Karpas-422 (cell line): ENCODE measurements at regions not wholly inside any gene's neighbourhood (a gene's known extent, or its start where the extent isn't known, plus 50 kb on each side); places are given as distances from the start of the nearest gene placed in this dataset.

Source experiments
- DNase-seq: peaks from one replicate; pipeline ENCODE4 v3.0.0-alpha.2; 2015
- H2AFZ ChIP-seq: fragments of 200-600 bp; sonication (generic); 2 replicates; pipeline ENCODE4 v1.6.1; 2014; ENCODE audit warnings: antibody characterized with exemption, low read length, mixed read lengths
- H3K27ac ChIP-seq: fragments of 200-600 bp; sonication (generic); 2 replicates; pipeline ENCODE4 v1.5.1; 2014; ENCODE audit warnings: mild to moderate bottlenecking, low read length, moderate library complexity
- H3K27me3 ChIP-seq: fragments of 200-600 bp; sonication (generic); 2 replicates; pipeline ENCODE4 v1.6.1; 2014; ENCODE audit warnings: low read length, mixed read lengths
- H3K36me3 ChIP-seq: fragments of 200-600 bp; sonication (generic); 2 replicates; pipeline ENCODE4 v1.6.1; 2014; ENCODE audit warnings: low read length, mixed read lengths; ENCODE audit not compliant: insufficient read depth
- H3K4me1 ChIP-seq: fragments of 200-600 bp; sonication (generic); 2 replicates; pipeline ENCODE4 v1.6.1; 2014; ENCODE audit warnings: mild to moderate bottlenecking, low read length, mixed read lengths
- H3K4me2 ChIP-seq: fragments of 200-600 bp; sonication (generic); 2 replicates; pipeline ENCODE4 v1.6.1; 2014; ENCODE audit warnings: low read length, low read depth, mild to moderate bottlenecking; ENCODE audit not compliant: poor library complexity, severe bottlenecking
- H3K4me3 ChIP-seq: fragments of 200-600 bp; sonication (generic); 2 replicates; pipeline ENCODE4 v1.5.1; 2014; ENCODE audit warnings: mild to moderate bottlenecking, antibody characterized with exemption, low read length, mixed read lengths
- H3K79me2 ChIP-seq: fragments of 200-600 bp; sonication (generic); 2 replicates; pipeline ENCODE4 v1.6.1; 2014; ENCODE audit warnings: mild to moderate bottlenecking, low read length, mixed read lengths
- H3K9ac ChIP-seq: fragments of 200-600 bp; sonication (generic); 2 replicates; pipeline ENCODE4 v1.6.0; 2014; ENCODE audit warnings: low read length
- H3K9me2 ChIP-seq: fragments of 200-600 bp; sonication (generic), shearing (Covaris generic); replicated peaks from 2 replicates; pipeline ENCODE4 v1.6.0; 2014; ENCODE audit warnings: mild to moderate bottlenecking, low read length, moderate library complexity; ENCODE audit not compliant: insufficient read depth
- H3K9me3 ChIP-seq: fragments of 300-700, 200-600 bp; sonication (generic); 2 replicates; pipeline ENCODE4 v1.6.1; 2014; ENCODE audit warnings: low read length, mixed read lengths
- H4K20me1 ChIP-seq: fragments of 200-600 bp; sonication (generic); 2 replicates; pipeline ENCODE4 v1.6.1; 2014; ENCODE audit warnings: mild to moderate bottlenecking, antibody characterized with exemption, low read length, low read depth; ENCODE audit not compliant: insufficient read depth

- Histone ChIP-seq H3K4me1 (no peaks in the 10 kb centered on the region), H3K79me2 (no peaks in the 10 kb centered on the region), H3K36me3 (no peaks in the 10 kb centered on the region), H3K9me2 (no peaks in the 10 kb centered on the region), H4K20me1 (no peaks in the 10 kb centered on the region), H2AFZ (no peak overlapping the region), H3K27me3 (no peaks in the 10 kb centered on the region), H3K27ac (no peak overlapping the region), H3K9ac (no peak overlapping the region), H3K4me3 (no peak overlapping the region), H3K4me2 (no peak overlapping the region), H3K9me3 (no peaks in the 10 kb centered on the region)
- no peak for DNase-seq
Observed at GRCh38 chr11:115705200-115705599, 201.0 kb upstream of the CADM1 start.

DNA sequence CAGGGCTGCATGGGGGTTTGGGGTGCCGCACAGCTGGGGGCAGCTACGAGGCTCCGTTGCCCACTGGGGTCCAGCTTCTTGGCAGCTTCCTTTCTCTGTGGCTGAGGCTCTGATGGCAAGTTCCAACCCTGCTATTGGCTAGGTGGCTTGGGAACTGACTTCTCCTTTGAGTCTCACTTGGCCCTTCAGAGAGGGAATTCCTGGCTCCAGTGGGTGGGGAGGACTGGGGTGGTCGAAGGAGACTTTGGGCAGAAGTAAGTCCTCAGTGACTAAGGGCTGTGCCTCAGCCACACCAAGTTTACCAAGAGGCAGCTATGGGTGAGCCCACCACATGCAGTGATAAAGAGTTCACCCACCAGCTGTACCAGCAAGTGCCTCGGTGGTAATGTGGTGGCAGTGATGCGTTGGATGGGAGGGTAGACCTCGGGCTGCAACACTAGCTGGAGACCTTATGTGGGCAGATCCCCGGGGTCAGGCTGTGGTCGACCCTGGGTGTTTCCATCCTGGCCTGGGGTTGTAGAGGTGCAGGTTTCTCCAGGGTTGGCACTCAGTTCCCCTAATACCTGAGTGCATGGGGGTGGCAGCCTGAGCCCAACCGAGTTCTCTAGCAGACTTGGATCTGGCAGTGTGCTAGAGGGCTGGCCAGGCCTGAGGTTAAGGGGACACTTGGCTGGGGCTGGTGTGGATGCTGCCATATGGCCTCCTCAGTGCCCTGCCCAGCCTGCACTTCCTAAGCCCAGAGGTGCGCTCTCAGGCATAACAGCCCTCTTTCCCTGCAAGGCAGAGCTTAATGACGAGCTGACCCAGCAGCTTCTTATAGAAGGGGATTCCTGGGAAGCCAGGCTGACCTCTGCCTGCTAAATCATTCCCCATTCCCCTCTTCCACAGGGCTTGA, 197.0 kb upstream of the CADM1 start:
- Histone ChIP-seq H3K79me2 (no peaks in the 10 kb centered on the region), H3K9me3 (no peaks in the 10 kb centered on the region), H3K27ac (no peak overlapping the region), H3K4me2 (no peak overlapping the region), H3K9ac (no peak overlapping the region), H3K4me3 (no peak overlapping the region), H3K4me1 (no peaks in the 10 kb centered on the region), H3K9me2 (no peaks in the 10 kb centered on the region), H3K27me3 (no peaks in the 10 kb centered on the region), H2AFZ (no peak overlapping the region), H4K20me1 (no peaks in the 10 kb centered on the region), H3K36me3 (no peaks in the 10 kb centered on the region)
- no peak for DNase-seq

DNA sequence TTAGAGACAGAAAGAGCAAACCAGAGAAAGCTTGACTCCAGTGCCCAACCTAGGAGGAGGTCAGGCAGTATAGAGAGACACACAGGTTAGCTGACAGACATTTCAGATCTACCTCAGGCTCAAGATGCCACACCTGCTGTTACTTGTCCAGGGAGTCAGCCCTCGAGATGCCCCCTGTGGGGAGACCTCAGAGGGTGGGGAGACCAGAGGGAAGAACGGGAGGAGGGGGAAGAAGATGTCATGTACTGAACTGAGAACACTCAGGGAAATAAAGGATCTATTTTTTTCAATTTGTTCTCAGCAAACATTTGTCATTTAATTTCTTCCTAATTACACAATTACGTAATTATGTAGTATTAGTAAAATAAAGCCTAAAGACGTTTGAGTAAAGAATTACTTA, 196.3 kb upstream of the CADM1 start:
- Histone ChIP-seq H3K27ac (no peak overlapping the region), H4K20me1 (no peaks in the 10 kb centered on the region), H3K27me3 (no peaks in the 10 kb centered on the region), H3K9me2 (no peaks in the 10 kb centered on the region), H3K36me3 (no peaks in the 10 kb centered on the region), H3K4me2 (no peak overlapping the region), H2AFZ (no peak overlapping the region), H3K79me2 (no peaks in the 10 kb centered on the region), H3K4me3 (no peak overlapping the region), H3K9me3 (no peaks in the 10 kb centered on the region), H3K9ac (no peak overlapping the region), H3K4me1 (no peaks in the 10 kb centered on the region)
- DNase-seq: no peak

GRCh38 chr11:115699733-115700132, 195.5 kb upstream of the CADM1 start:
- no peak overlapping the region for H3K9ac ChIP-seq
- no peaks in the 10 kb centered on the region for H3K9me2 ChIP-seq
- no peaks in the 10 kb centered on the region for H3K79me2 ChIP-seq
- H3K27me3 ChIP-seq: no peaks in the 10 kb centered on the region
- no peaks in the 10 kb centered on the region for H3K9me3 ChIP-seq
- H3K4me3 ChIP-seq: no peak overlapping the region
- no peak overlapping the region for H3K27ac ChIP-seq
- no peak overlapping the region for H3K4me2 ChIP-seq
- H4K20me1 ChIP-seq: no peaks in the 10 kb centered on the region
- H3K4me1 ChIP-seq: no peaks in the 10 kb centered on the region
- no peaks in the 10 kb centered on the region for H3K36me3 ChIP-seq
- no peak for DNase-seq
- H2AFZ ChIP-seq: no peak overlapping the region

DNA sequence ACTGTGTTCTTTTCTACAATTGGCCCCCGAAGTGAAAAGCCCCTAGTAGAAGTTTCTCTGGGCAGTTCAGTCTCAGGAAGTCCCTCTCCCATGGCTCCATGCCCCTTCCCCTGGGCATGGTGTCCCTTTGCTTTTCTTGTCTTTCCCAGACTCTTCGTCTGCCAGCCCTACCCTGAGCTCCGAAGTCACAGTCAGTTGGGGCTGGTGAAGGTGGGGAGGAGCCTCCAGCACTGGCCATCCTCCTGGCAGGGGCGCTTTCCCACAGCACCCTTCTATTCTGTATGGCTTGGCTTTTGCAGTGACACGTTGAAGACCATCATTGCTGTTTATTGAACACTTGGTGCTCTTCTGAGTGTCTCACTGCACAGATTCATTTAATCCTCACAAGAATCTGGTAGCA, 195.1 kb upstream of the CADM1 start:
- no peak overlapping the region for H3K27ac ChIP-seq
- no peak overlapping the region for H3K4me2 ChIP-seq
- H3K27me3 ChIP-seq: no peaks in the 10 kb centered on the region
- no peaks in the 10 kb centered on the region for H3K9me2 ChIP-seq
- no peaks in the 10 kb centered on the region for H3K9me3 ChIP-seq
- H4K20me1 ChIP-seq: no peaks in the 10 kb centered on the region
- no peak for DNase-seq
- H3K36me3 ChIP-seq: no peaks in the 10 kb centered on the region
- no peak overlapping the region for H3K9ac ChIP-seq
- H3K4me3 ChIP-seq: no peak overlapping the region
- H2AFZ ChIP-seq: no peak overlapping the region
- H3K4me1 ChIP-seq: no peaks in the 10 kb centered on the region
- H3K79me2 ChIP-seq: no peaks in the 10 kb centered on the region

DNA sequence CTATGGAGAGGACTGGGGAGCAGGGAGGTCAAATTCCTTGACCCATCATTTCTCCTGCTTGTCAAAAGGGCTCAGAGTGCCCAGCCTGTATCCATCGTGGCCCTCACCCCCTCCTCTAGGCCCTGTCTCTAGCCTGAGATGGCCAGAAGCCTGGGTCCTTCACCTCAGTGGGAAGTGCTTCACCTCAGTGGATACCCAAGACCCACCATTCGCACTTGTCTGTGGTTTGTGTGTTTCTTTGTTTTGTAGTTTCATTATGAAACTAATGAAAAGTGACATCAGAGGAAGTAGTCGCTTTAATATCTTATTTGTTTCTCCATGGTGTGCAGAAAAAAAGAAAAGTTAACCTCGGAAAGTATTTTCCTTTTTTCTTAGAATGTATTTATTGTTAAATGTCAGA, 194.0 kb upstream of the CADM1 start:
- Histone ChIP-seq H3K27ac (no peak overlapping the region), H4K20me1 (no peaks in the 10 kb centered on the region), H3K4me1 (no peaks in the 10 kb centered on the region), H3K9me2 (no peaks in the 10 kb centered on the region), H3K4me3 (no peak overlapping the region), H2AFZ (no peak overlapping the region), H3K4me2 (no peak overlapping the region), H3K79me2 (no peaks in the 10 kb centered on the region), H3K27me3 (no peaks in the 10 kb centered on the region), H3K9me3 (no peaks in the 10 kb centered on the region), H3K36me3 (no peaks in the 10 kb centered on the region), H3K9ac (no peak overlapping the region)
- no peak for DNase-seq

GRCh38 chr11:115696563-115696962, 192.3 kb upstream of the CADM1 start:
- no peak overlapping the region for H2AFZ ChIP-seq
- no peaks in the 10 kb centered on the region for H3K36me3 ChIP-seq
- H3K9ac ChIP-seq: no peak overlapping the region
- H3K4me3 ChIP-seq: no peak overlapping the region
- no peaks in the 10 kb centered on the region for H3K9me2 ChIP-seq
- DNase-seq: no peak
- no peak overlapping the region for H3K27ac ChIP-seq
- no peak overlapping the region for H3K4me2 ChIP-seq
- H3K9me3 ChIP-seq: no peaks in the 10 kb centered on the region
- no peaks in the 10 kb centered on the region for H3K27me3 ChIP-seq
- H4K20me1 ChIP-seq: no peaks in the 10 kb centered on the region
- H3K79me2 ChIP-seq: no peaks in the 10 kb centered on the region
- H3K4me1 ChIP-seq: no peaks in the 10 kb centered on the region

DNA sequence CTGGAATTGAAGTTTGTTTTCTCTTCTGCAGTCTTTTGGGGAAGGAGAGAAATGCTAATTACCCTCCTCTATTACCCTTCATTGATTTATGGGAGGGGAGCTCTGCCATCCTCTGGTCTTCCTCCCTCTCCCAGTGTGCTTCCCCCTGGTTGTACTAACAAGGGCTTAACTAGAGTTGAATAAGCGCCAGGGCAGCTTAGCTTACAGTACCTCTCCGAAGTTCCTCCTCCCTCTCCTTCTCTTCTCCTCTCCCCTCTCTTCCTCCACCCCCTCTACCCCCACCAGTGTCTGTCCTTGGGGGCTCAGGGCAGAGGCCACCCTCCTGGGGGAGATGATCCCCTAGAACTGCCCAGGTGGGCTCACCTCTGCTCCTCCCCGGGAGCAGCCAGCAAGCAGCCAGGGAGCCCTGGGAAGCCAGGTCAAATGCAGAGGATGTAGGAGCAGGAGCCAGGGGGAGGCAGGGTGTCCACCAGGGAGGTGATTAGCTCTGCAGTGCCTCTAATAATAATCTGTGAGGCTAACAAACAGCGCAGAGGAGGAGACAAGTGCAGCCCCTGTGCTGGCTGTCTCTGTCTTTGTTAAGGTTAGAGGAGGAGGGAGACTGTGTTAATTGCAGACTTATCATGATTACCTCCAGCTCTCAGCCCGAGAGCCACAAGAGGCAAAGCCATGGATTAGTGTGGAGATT, 191.6 kb upstream of the CADM1 start:
- H3K36me3 ChIP-seq: no peaks in the 10 kb centered on the region
- DNase-seq: no peak
- no peaks in the 10 kb centered on the region for H3K9me2 ChIP-seq
- no peaks in the 10 kb centered on the region for H4K20me1 ChIP-seq
- no peak overlapping the region for H2AFZ ChIP-seq
- no peaks in the 10 kb centered on the region for H3K79me2 ChIP-seq
- H3K27me3 ChIP-seq: no peaks in the 10 kb centered on the region
- no peaks in the 10 kb centered on the region for H3K9me3 ChIP-seq
- H3K4me2 ChIP-seq: no peak overlapping the region
- no peaks in the 10 kb centered on the region for H3K4me1 ChIP-seq
- H3K27ac ChIP-seq: no peak overlapping the region
- no peak overlapping the region for H3K4me3 ChIP-seq
- H3K9ac ChIP-seq: no peak overlapping the region
